Activated naive CD8-positive, alpha-beta T cell treated with anti-CD3 and anti-CD28 coated beads for 36 hours (primary cell): ENCODE measurements at regions not wholly inside any gene's neighbourhood (a gene's known extent, or its start where the extent isn't known, plus 50 kb on each side); places are given as distances from the start of the nearest gene placed in this dataset.

Source experiments
- DNase-seq: peaks from one replicate; pipeline ENCODE4 v3.0.0; 2021
- H3K27ac Mint-ChIP-seq: one replicate; pipeline ENCODE4 v1.8.0; 2022; ENCODE audit warnings: mild to moderate bottlenecking, moderate library complexity, mixed read lengths
- H3K27me3 Mint-ChIP-seq: one replicate; pipeline ENCODE4 v1.8.0; 2022; ENCODE audit warnings: mild to moderate bottlenecking, mixed read lengths
- H3K36me3 Mint-ChIP-seq: one replicate; pipeline ENCODE4 v1.8.0; 2021; ENCODE audit warnings: mild to moderate bottlenecking, mixed read lengths
- H3K4me1 Mint-ChIP-seq: one replicate; pipeline ENCODE4 v1.8.0; 2021; ENCODE audit warnings: mixed read lengths
- H3K4me3 Mint-ChIP-seq: one replicate; pipeline ENCODE4 v1.8.0; 2022; ENCODE audit warnings: mild to moderate bottlenecking, moderate library complexity, mixed read lengths
- H3K9me3 Mint-ChIP-seq: one replicate; pipeline ENCODE4 v1.8.0; 2022; ENCODE audit warnings: mixed read lengths

DNA sequence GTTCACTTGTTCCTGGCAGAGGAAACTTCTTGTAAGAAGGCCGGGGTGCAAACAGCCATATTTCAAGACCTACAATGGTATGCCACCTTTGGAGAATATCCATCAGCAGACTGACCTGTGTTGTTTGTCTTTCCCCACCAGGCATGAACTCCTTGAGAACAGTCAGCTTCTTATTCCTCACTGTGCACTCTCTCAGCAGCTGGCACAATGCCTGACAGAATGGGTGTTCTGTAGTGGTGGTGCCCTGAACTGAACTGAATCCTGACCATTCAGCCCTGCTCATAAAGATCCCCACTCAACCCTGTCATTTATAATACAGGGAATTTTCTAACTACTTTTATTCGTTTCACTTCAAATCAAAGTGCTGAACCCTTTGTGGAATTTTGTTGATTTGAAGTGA lies 206.9 kb downstream of the COX7C start:
- no peaks in the 10 kb centered on the region for H3K36me3 Mint-ChIP-seq
- no peaks in the 10 kb centered on the region for H3K9me3 Mint-ChIP-seq
- no peak overlapping the region for H3K27ac Mint-ChIP-seq
- no peak for DNase-seq
- H3K27me3 Mint-ChIP-seq, result no peaks in the 10 kb centered on the region
- H3K4me3 Mint-ChIP-seq, result no peak overlapping the region
- H3K4me1 Mint-ChIP-seq, result no peaks in the 10 kb centered on the region

DNA sequence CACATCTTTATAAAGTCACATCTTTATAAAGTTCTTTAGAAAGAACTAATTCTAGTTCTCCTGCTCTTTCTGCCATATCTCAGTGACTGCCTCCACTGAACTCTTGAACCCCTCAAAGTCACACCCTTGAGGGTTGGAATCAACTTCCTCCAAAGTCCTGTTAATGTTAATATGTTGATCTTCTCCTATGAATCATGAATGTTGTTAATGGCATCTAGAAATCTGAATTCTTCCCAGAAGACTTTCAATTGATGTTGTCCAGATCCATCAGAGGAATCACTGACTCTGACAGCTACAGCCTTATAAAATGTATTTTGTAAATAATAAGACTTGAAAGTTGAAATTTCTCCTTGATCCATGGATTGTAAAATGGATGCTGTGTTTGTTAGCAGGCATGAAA lies 213.4 kb downstream of the COX7C start:
- DNase-seq, result no peak
- Mint-ChIP-seq H3K36me3 (no peaks in the 10 kb centered on the region), H3K4me3 (no peak overlapping the region), H3K4me1 (no peaks in the 10 kb centered on the region), H3K27me3 (peaks cover 4% of the 10 kb centered on the region), H3K9me3 (no peaks in the 10 kb centered on the region), H3K27ac (no peak overlapping the region)

DNA sequence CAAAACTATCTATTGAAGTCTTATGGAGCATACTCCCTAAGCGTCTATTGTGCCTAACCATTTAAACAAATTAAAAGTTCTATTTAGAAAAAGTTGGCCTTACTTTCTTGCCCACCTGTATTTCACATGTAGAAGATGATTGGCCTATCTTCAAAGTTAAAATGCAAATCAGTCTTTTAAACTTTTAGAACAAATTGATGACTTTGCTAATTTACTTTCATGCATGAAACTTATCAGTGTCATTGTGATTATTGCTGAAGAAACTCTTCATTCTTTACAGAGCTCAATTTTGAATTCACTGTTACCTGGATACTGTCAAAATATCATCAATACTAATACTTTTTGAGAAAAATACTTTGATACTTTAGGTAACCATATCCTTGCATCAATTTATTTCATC lies 216.1 kb downstream of the COX7C start:
- no peaks in the 10 kb centered on the region for H3K9me3 Mint-ChIP-seq
- no peaks in the 10 kb centered on the region for H3K36me3 Mint-ChIP-seq
- no peak overlapping the region for H3K27ac Mint-ChIP-seq
- H3K4me3 Mint-ChIP-seq, result no peak overlapping the region
- no peaks in the 10 kb centered on the region for H3K4me1 Mint-ChIP-seq
- DNase-seq, result no peak
- H3K27me3 Mint-ChIP-seq, result peaks cover 4% of the 10 kb centered on the region

DNA sequence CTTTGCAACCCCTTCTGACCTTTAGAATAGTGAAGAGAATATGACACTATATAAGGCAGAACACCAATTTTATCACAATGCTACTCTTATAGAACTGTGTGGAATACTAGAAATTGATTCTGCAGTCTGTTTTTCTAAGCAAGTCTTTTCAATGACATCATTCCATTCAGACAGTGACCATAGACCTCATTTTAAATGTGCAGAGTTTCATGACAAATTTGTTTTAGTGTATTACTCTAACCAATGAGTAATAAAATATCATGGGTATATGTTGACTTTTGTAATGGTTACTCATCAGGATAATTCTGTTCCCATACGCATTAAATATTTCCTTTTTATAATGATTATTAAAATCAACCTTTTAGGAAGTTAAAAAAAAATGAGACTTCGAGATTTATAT lies 219.9 kb downstream of the COX7C start:
- Mint-ChIP-seq H3K27me3 (no peaks in the 10 kb centered on the region), H3K9me3 (peaks cover 3% of the 10 kb centered on the region), H3K36me3 (no peaks in the 10 kb centered on the region), H3K4me3 (no peak overlapping the region), H3K27ac (no peak overlapping the region), H3K4me1 (no peaks in the 10 kb centered on the region)
- DNase-seq, result no peak

DNA sequence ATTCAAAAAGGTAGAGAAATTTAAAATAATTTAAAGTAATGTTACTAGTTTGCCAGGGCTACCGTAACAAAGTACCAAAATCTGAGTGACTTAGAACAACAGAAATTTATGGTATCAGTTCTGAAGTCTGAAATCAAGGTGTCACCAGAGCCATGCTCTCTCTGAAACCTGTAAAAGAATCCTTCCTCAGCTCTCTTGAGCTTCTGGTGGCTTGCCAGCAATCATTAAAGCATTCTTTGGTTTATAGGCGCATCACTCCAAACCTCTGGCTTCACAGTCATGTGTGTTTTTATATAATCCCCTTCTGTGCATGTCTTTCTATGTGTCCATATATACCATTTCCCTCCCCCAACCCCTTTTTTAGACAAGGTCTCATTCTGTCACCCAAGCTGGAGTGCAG lies 220.3 kb downstream of the COX7C start:
- DNase-seq, result no peak
- Mint-ChIP-seq H3K4me3 (no peak overlapping the region), H3K27ac (no peak overlapping the region)

DNA sequence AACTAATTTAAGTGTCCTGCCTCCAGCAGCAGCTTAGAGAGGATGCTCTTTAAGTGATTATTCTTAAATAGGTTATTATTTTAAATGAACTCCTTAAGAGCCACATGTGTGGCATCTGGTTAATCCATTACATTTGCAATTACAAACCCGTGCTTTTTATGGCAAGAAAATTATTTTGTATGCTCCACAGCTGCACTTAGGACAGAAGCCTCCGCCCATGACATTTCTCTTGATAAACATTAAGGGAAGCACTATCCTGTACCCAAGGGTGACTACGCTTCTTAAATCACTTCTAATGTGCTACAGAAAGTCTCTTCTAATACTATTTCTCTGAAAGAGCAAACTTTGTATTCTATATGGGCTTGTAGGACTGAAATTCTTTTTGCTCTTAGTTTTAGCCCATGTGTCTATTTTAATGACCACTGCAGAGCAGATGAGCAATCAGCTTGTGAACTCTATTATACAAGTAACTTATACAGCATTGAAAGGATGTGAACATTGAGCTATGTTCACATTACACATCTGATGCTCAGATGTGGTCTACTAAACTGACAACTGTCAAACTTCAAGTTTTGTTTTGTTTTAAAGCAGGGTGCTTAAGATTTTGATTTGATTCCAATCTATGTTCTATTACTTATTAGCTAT lies 223.4 kb downstream of the COX7C start:
- no peaks in the 10 kb centered on the region for H3K4me1 Mint-ChIP-seq
- H3K36me3 Mint-ChIP-seq, result no peaks in the 10 kb centered on the region
- H3K27ac Mint-ChIP-seq, result no peak overlapping the region
- H3K4me3 Mint-ChIP-seq, result no peak overlapping the region
- DNase-seq, result no peak
- peaks cover 3% of the 10 kb centered on the region for H3K9me3 Mint-ChIP-seq
- H3K27me3 Mint-ChIP-seq, result no peaks in the 10 kb centered on the region

More for the DNA sequence above, 220.3 kb downstream of the COX7C start:
- H3K36me3 Mint-ChIP-seq, result no peaks in the 10 kb centered on the region
- H3K9me3 Mint-ChIP-seq, result peaks cover 3% of the 10 kb centered on the region
- H3K4me1 Mint-ChIP-seq, result no peaks in the 10 kb centered on the region
- H3K27me3 Mint-ChIP-seq, result no peaks in the 10 kb centered on the region

DNA sequence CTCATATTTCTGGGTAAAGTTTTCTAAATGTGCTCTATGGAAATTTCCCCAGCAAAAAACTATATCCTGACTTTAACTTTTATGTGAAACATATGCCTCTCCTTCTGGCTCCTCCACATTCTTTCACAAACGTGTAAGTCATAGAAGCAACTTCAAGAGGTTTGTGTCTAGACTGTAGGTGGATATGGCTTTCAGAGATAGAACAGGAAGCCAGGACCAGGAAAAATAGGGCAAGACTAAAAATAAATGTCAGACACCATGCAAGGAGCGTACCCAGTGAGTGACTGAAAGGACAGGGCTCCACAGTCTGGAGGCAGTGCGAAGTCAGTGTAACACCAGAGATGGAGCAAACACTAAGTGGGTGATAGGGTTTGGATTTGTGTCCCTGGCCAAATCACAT lies 240.7 kb downstream of the COX7C start:
- Mint-ChIP-seq H3K4me1 (no peaks in the 10 kb centered on the region), H3K4me3 (no peak overlapping the region), H3K27ac (no peak overlapping the region), H3K36me3 (no peaks in the 10 kb centered on the region), H3K9me3 (no peaks in the 10 kb centered on the region), H3K27me3 (no peaks in the 10 kb centered on the region)
- DNase-seq, result no peak

DNA sequence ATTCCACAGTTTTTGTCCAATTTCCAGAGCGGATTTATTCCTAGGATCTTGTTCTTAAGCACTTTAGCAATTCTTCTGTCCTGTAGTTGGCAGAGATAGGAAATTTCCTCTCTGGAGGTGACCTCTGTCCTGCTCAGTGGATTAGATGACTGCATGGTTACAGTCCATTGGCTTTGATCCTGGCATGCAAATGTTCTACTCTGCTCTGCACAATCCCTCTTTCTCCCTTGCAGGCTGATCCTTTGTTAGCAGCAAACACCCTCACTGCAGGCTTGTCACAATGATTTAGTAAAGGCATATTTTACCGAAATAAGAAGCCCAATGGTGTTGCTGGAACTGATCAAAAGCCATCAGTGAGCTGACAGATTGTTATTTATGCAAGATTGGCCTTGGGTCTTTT lies 243.8 kb downstream of the COX7C start:
- no peaks in the 10 kb centered on the region for H3K9me3 Mint-ChIP-seq
- no peak for DNase-seq
- H3K4me3 Mint-ChIP-seq, result no peak overlapping the region
- no peak overlapping the region for H3K27ac Mint-ChIP-seq
- H3K36me3 Mint-ChIP-seq, result no peaks in the 10 kb centered on the region
- H3K27me3 Mint-ChIP-seq, result peaks cover 4% of the 10 kb centered on the region
- no peaks in the 10 kb centered on the region for H3K4me1 Mint-ChIP-seq

DNA sequence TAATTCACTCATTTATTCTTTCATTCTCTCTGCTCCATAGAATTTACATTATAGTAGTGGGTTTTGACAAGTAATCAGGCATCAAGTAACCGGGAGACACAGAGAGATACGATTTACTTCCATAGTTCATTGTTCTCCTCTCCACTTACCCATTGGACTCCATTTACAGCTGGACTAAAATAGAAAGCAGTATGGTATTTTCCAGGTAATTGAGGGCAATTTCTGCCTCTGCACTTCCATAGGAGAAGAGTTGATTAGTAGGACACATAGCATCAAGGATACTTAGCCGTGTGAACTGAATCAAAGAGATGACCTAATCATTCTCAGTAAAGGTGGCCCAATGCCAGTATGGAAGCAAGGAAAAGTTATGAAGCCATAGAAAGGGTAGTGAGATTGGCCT lies 244.4 kb downstream of the COX7C start:
- H3K4me1 Mint-ChIP-seq, result no peaks in the 10 kb centered on the region
- peaks cover 4% of the 10 kb centered on the region for H3K27me3 Mint-ChIP-seq
- no peak for DNase-seq
- H3K36me3 Mint-ChIP-seq, result no peaks in the 10 kb centered on the region
- no peak overlapping the region for H3K27ac Mint-ChIP-seq
- no peak overlapping the region for H3K4me3 Mint-ChIP-seq
- no peaks in the 10 kb centered on the region for H3K9me3 Mint-ChIP-seq

DNA sequence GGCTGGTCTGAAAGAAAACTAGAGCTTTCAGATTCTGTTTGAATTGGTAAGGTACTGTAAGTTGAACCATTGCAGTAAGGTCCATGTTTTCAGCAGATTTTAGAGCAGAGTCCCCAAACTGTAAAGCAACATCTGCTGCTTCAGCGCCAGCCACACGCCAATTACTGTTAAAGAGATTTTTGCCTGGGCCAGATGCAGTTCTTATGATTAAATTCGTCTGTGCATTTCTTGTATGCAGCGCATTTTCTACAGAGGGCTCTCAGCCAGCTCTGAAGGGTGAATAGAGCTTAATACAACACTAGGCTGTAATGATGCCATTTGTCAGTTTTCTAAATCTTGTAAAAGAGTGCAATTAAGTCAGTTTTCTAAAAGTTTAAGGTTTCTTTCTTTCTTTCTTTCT lies 246.3 kb downstream of the COX7C start:
- H3K4me1 Mint-ChIP-seq, result no peaks in the 10 kb centered on the region
- no peaks in the 10 kb centered on the region for H3K9me3 Mint-ChIP-seq
- no peak for DNase-seq
- H3K36me3 Mint-ChIP-seq, result no peaks in the 10 kb centered on the region
- H3K4me3 Mint-ChIP-seq, result no peak overlapping the region
- no peak overlapping the region for H3K27ac Mint-ChIP-seq
- peaks cover 4% of the 10 kb centered on the region for H3K27me3 Mint-ChIP-seq

DNA sequence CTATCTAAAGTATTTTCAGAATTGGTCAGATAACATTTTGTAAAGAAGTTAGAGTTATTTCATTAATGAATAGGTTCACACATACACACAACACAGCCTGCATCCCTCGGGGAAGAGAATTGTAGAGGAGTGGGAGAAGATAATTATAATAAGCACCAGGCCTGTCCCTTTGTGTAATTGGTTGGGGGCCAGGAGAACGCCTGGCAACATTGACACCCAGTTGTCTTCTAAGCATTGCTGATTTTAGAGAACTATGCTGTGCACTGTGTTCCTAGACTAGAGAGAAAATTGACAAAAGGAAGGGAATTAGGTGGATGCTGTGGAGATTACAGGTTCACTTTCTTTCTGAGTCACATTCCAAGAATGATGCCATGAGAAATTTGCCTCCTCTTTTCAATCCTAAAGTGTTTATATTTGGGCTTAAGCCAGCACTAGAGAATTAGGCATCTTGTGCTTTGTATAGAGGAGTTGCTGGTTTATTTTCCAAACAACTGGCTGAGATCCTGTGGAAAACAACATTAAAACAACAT lies 247.6 kb downstream of the COX7C start:
- Mint-ChIP-seq H3K9me3 (no peaks in the 10 kb centered on the region), H3K36me3 (no peaks in the 10 kb centered on the region), H3K27me3 (peaks cover 4% of the 10 kb centered on the region), H3K4me3 (no peak overlapping the region), H3K27ac (no peak overlapping the region), H3K4me1 (no peaks in the 10 kb centered on the region)
- no peak for DNase-seq

DNA sequence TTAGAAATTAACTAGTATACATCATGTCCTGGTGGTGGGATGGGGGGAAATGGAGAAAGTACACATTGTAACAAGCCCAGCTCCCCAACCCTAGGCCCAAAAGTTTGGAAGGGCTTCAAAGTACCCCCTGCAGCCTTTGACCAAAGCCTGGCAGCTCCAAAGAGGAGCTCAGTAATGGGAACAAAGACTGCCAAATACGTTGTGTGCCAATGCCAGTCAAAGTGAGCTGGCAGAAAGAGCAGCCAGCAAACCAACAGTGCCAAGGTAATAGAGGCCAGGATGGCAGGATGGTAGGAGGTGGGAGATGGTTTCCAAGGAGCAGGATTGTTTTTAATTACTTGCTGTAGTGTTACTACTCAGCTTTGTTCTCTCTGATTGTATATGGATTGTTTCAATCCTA lies 248.3 kb downstream of the COX7C start:
- Mint-ChIP-seq H3K9me3 (no peaks in the 10 kb centered on the region), H3K4me1 (no peaks in the 10 kb centered on the region), H3K4me3 (no peak overlapping the region), H3K27ac (no peak overlapping the region), H3K27me3 (peaks cover 7% of the 10 kb centered on the region), H3K36me3 (no peaks in the 10 kb centered on the region)
- DNase-seq, result no peak

DNA sequence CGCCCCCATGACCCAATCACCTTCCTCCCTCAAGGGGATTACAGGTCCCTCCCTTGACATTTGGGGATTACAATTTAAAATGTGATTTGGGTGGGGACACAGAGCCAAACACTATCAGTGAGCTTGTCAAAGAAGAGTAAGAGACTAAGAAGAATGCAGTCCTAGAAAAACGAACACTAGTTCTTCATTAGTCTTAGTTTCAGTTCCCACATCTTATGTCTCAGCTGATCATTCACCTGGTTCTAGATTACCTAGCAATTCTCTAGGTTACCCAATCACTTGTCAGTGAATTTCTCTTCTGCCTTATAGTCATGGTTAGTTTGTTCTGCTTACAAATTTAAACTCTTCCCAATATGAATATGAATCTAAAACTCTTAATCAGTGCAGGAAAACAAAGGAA lies 251.5 kb downstream of the COX7C start:
- DNase-seq, result no peak
- Mint-ChIP-seq H3K27me3 (peaks cover 10% of the 10 kb centered on the region), H3K36me3 (no peaks in the 10 kb centered on the region), H3K9me3 (no peaks in the 10 kb centered on the region), H3K27ac (no peak overlapping the region), H3K4me3 (no peak overlapping the region), H3K4me1 (no peaks in the 10 kb centered on the region)

DNA sequence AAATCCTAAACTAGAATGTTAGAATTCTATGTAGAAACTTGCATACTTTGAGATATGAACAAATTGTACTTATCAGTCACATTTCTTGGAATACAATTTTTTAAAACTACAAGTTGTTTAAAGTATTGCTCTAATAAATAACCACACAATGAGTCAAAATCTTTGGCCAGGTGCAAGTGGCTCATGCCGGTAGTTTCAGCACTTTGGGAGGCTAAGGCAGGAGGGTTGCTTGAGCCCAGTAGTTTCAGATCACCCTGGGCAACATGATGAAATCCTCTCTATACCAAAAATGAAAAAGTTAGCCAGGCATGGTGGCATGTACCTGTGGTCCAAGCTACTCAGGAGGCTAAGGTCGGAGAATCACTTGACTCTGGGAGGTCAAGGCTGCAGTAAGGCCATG lies 257.8 kb downstream of the COX7C start:
- no peak for DNase-seq
- no peak overlapping the region for H3K4me3 Mint-ChIP-seq
- peaks cover 9% of the 10 kb centered on the region for H3K27me3 Mint-ChIP-seq
- no peaks in the 10 kb centered on the region for H3K9me3 Mint-ChIP-seq
- no peaks in the 10 kb centered on the region for H3K4me1 Mint-ChIP-seq
- no peaks in the 10 kb centered on the region for H3K36me3 Mint-ChIP-seq
- no peak overlapping the region for H3K27ac Mint-ChIP-seq

DNA sequence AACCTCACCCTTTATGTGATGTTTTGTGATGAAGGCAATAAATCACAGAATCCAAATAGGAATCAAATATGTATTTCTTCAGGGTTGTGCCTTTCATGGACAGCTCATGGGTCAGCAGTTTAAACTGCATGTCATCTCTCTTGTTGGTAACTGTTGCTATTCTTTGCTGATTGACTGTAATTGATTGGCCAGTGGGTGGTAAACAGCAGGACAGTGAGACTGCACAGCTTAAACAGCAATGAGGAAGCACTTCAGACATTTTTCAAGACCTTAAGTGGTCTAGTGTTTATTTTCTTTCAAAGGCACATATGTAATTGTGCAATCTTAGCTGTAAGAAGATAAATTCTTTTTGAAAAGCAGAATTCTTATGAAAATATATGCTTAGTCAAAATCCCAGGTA lies 260.5 kb downstream of the COX7C start:
- H3K27ac Mint-ChIP-seq, result no peak overlapping the region
- no peaks in the 10 kb centered on the region for H3K9me3 Mint-ChIP-seq
- H3K4me1 Mint-ChIP-seq, result no peaks in the 10 kb centered on the region
- DNase-seq, result no peak
- peaks cover 4% of the 10 kb centered on the region for H3K27me3 Mint-ChIP-seq
- no peak overlapping the region for H3K4me3 Mint-ChIP-seq
- H3K36me3 Mint-ChIP-seq, result no peaks in the 10 kb centered on the region

DNA sequence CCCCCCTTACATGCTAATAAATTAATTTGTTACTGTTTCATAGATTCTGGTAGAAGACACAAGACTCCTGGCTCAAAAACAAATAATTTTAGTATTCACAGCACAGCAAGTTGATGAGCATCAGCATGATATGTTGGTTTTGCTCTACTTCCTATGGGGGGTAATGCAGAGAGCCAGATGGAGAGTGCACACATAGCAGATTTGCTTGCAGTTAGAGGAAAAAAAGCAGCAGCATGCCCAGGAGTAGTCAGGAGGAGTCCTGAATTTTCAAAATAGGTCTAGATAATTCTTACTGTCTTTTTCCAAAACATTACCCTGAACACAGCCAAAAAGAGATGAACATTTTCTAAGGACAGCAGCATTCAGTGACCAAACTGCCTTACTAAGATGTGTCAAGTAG lies 261.3 kb downstream of the COX7C start:
- peaks cover 4% of the 10 kb centered on the region for H3K27me3 Mint-ChIP-seq
- H3K27ac Mint-ChIP-seq, result no peak overlapping the region

More for the DNA sequence above, 261.3 kb downstream of the COX7C start:
- no peaks in the 10 kb centered on the region for H3K9me3 Mint-ChIP-seq
- H3K4me3 Mint-ChIP-seq, result no peak overlapping the region
- no peaks in the 10 kb centered on the region for H3K4me1 Mint-ChIP-seq
- DNase-seq, result no peak
- no peaks in the 10 kb centered on the region for H3K36me3 Mint-ChIP-seq
